ENCODE measurements at regions not wholly inside any gene's neighbourhood (a gene's known extent, or its start where the extent isn't known, plus 50 kb on each side); places are given as distances from the start of the nearest gene placed in this dataset.

DNA sequence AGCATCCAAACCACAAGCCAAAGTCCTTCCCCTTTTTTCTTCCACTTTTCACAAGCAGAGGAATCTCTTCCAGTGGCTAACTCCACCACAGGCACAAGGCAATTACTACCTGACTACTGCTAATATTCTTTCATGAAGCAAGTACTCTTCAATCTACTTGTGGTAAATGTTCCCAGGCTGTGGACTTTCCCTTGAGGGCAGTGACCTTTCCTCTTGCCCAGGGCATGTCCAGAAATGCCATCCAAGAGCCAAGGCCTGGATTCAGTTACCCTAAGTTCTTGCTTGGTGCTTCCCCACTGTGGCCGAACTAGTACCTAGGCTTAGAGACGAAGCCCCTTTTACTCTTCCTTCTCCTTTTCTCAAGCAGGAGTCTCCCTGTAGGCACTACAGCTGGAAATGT is 400.7 kb downstream of the DCAF12L2 start:
- Histone ChIP-seq H3K79me2 (ENCODE audit: low read depth) (no peaks in the 10 kb centered on the region), H3K36me3 (no peaks in the 10 kb centered on the region), H3K4me1 (no peaks in the 10 kb centered on the region), H3K4me2 (no peak overlapping the region), H3K4me3 (no peak overlapping the region), H3K27ac (no peak overlapping the region), H3F3A (ENCODE audit: low read depth) (no peaks in the 10 kb centered on the region), H3K9me3 (ENCODE audit: low read depth) (peaks cover 12% of the 10 kb centered on the region), H2AFZ (replicated peaks) (no peak overlapping the region), H3K27me3 (no peaks in the 10 kb centered on the region), H3K9ac (no peak overlapping the region), H4K20me1 (ENCODE audit: low read depth) (no peaks in the 10 kb centered on the region)
- no peak for DNase-seq (ENCODE audit: low spot score)
- H3K9me3 Mint-ChIP-seq = peaks cover 25% of the 10 kb centered on the region
- TF ChIP-seq EZH2phosphoT487 (IDR thresholded peaks at IDR 0.05) = no peak
- TF ChIP-seq, protein P1, sequence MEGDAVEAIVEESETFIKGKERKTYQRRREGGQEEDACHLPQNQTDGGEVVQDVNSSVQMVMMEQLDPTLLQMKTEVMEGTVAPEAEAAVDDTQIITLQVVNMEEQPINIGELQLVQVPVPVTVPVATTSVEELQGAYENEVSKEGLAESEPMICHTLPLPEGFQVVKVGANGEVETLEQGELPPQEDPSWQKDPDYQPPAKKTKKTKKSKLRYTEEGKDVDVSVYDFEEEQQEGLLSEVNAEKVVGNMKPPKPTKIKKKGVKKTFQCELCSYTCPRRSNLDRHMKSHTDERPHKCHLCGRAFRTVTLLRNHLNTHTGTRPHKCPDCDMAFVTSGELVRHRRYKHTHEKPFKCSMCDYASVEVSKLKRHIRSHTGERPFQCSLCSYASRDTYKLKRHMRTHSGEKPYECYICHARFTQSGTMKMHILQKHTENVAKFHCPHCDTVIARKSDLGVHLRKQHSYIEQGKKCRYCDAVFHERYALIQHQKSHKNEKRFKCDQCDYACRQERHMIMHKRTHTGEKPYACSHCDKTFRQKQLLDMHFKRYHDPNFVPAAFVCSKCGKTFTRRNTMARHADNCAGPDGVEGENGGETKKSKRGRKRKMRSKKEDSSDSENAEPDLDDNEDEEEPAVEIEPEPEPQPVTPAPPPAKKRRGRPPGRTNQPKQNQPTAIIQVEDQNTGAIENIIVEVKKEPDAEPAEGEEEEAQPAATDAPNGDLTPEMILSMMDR (IDR thresholded peaks at IDR 0.05) = no peak
- TF ChIP-seq EZH2 (IDR thresholded peaks at IDR 0.05) = no peak
- no peak overlapping the region for H3K27ac Mint-ChIP-seq
- no peaks in the 10 kb centered on the region for H3K36me3 Mint-ChIP-seq
- peaks cover 7% of the 10 kb centered on the region for H3K4me1 Mint-ChIP-seq
- H3K4me3 Mint-ChIP-seq = no peak overlapping the region
- no peaks in the 10 kb centered on the region for H3K27me3 Mint-ChIP-seq (ENCODE audit: insufficient read depth, low read depth)

DNA sequence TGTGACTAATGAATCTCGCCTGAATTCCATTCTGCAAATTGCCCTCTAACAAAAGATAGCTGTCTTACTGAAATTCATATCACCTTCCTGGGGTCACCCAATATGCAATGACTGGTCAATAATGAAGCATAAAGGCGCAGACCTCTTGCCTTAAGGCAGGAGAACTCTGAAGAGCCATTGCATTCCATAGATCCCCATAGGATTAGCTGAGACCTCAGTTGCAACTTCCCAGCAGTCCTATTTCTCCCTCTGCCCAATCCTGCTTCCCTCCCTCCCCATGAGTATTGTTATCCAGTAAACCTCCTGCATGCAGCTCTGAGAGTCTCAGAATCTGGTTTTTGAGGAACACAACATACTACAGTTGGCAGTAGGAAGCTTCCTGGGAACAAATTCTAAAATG is 396.5 kb downstream of the DCAF12L2 start:
- no peak overlapping the region for H3K9ac ChIP-seq
- Mint-ChIP-seq H3K27me3 (ENCODE audit: insufficient read depth, low read depth) (no peaks in the 10 kb centered on the region), H3K4me1 (peaks cover 7% of the 10 kb centered on the region), H3K9me3 (peaks cover 9% of the 10 kb centered on the region), H3K4me3 (no peak overlapping the region), H3K27ac (no peak overlapping the region), H3K36me3 (no peaks in the 10 kb centered on the region)
- H3K27me3 ChIP-seq = no peaks in the 10 kb centered on the region
- no peaks in the 10 kb centered on the region for H3K79me2 ChIP-seq (ENCODE audit: low read depth)
- H4K20me1 ChIP-seq (ENCODE audit: low read depth) = no peaks in the 10 kb centered on the region
- no peak overlapping the region for H3K27ac ChIP-seq
- no peak for TF ChIP-seq EZH2phosphoT487 (IDR thresholded peaks at IDR 0.05)
- no peak for TF ChIP-seq EZH2 (IDR thresholded peaks at IDR 0.05)
- H3K4me3 ChIP-seq = no peak overlapping the region
- peaks cover 5% of the 10 kb centered on the region for H3K9me3 ChIP-seq (ENCODE audit: low read depth)
- no peaks in the 10 kb centered on the region for H3K4me1 ChIP-seq
- no peak overlapping the region for H2AFZ ChIP-seq (replicated peaks)
- H3F3A ChIP-seq (ENCODE audit: low read depth) = no peaks in the 10 kb centered on the region
- H3K36me3 ChIP-seq = no peaks in the 10 kb centered on the region
- no peak for DNase-seq (ENCODE audit: low spot score)
- H3K4me2 ChIP-seq = no peak overlapping the region

DNA sequence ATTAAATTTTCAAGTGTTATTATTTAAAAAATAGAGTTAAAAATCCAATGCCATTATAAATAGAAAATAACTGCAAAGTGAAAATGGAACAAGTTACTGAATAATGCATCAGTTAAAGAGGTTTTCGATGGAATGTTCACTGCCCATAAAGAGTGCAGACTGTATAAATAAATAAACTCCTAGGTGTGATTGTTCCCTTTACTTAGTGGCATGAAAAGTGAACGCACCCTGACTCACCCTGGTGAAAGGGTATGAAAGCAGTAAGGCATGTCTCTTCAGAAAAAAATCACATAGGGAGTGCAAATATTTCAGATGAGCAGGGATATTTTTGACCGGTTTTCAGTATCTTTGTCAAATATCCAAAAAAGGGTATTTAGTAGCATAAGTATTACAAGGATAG is 387.8 kb downstream of the DCAF12L2 start:
- TF ChIP-seq, protein P1 (IDR thresholded peaks at IDR 0.05) = no peak
- TF ChIP-seq EZH2phosphoT487 (IDR thresholded peaks at IDR 0.05) = no peak
- TF ChIP-seq EZH2 (IDR thresholded peaks at IDR 0.05) = no peak
- no peak overlapping the region for H3K4me3 Mint-ChIP-seq
- H3K4me1 Mint-ChIP-seq = no peaks in the 10 kb centered on the region

DNA sequence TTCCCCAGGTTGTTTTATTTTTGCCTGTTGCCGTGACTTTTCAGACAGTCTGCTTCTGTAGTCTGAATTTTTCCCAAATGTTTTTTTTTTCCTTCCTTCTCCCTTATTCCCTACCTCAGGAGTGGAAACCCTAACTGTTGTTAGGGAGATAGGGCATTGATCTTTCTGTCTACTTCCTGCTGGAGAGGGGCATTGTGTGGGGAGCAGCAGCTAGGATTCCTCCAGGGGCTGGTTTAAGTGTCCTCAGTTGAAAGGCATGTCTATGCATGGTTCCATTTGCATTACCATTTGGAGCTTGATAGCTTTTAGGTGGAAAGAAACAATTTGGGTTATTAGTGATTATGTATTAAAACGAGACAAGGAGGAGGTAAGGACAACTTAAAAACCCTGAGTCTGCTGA is 383.9 kb downstream of the DCAF12L2 start:
- no peaks in the 10 kb centered on the region for H3F3A ChIP-seq (ENCODE audit: low read depth)
- H3K4me3 Mint-ChIP-seq = no peak overlapping the region
- no peak for TF ChIP-seq EZH2 (IDR thresholded peaks at IDR 0.05)
- TF ChIP-seq, protein P1 (IDR thresholded peaks at IDR 0.05) = no peak
- TF ChIP-seq EZH2phosphoT487 (IDR thresholded peaks at IDR 0.05) = no peak
- H3K27me3 ChIP-seq = no peaks in the 10 kb centered on the region
- no peak overlapping the region for H3K9ac ChIP-seq
- no peaks in the 10 kb centered on the region for H3K36me3 Mint-ChIP-seq
- DNase-seq (ENCODE audit: low spot score) = no peak
- H3K4me1 ChIP-seq = no peaks in the 10 kb centered on the region
- H3K9me3 Mint-ChIP-seq = no peaks in the 10 kb centered on the region
- H3K4me2 ChIP-seq = no peak overlapping the region
- no peak overlapping the region for H3K4me3 ChIP-seq
- no peak overlapping the region for H3K27ac ChIP-seq
- H4K20me1 ChIP-seq (ENCODE audit: low read depth) = no peaks in the 10 kb centered on the region
- no peaks in the 10 kb centered on the region for H3K36me3 ChIP-seq
- no peak overlapping the region for H3K27ac Mint-ChIP-seq
- no peaks in the 10 kb centered on the region for H3K27me3 Mint-ChIP-seq (ENCODE audit: insufficient read depth, low read depth)
- no peaks in the 10 kb centered on the region for H3K79me2 ChIP-seq (ENCODE audit: low read depth)
- no peak overlapping the region for H2AFZ ChIP-seq (replicated peaks)
- no peaks in the 10 kb centered on the region for H3K4me1 Mint-ChIP-seq
- no peaks in the 10 kb centered on the region for H3K9me3 ChIP-seq (ENCODE audit: low read depth)

More for the DNA sequence above, 387.8 kb downstream of the DCAF12L2 start:
- Histone ChIP-seq H3K9me3 (ENCODE audit: low read depth) (no peaks in the 10 kb centered on the region), H3K27me3 (no peaks in the 10 kb centered on the region), H3K27ac (no peak overlapping the region), H3K4me2 (no peak overlapping the region), H3K9ac (no peak overlapping the region), H4K20me1 (ENCODE audit: low read depth) (no peaks in the 10 kb centered on the region), H3K36me3 (no peaks in the 10 kb centered on the region), H2AFZ (replicated peaks) (no peak overlapping the region), H3K4me1 (no peaks in the 10 kb centered on the region), H3K79me2 (ENCODE audit: low read depth) (no peaks in the 10 kb centered on the region), H3K4me3 (no peak overlapping the region), H3F3A (ENCODE audit: low read depth) (no peaks in the 10 kb centered on the region)
- DNase-seq (ENCODE audit: low spot score) = no peak
- no peaks in the 10 kb centered on the region for H3K36me3 Mint-ChIP-seq
- H3K27ac Mint-ChIP-seq = no peak overlapping the region
- H3K27me3 Mint-ChIP-seq (ENCODE audit: insufficient read depth, low read depth) = no peaks in the 10 kb centered on the region
- no peaks in the 10 kb centered on the region for H3K9me3 Mint-ChIP-seq

Measured in neural progenitor cell (in vitro differentiated cells).